Vagina (tissue), 2 donors: ENCODE measurements at regions not wholly inside any gene's neighbourhood (a gene's known extent, or its start where the extent isn't known, plus 50 kb on each side); places are given as distances from the start of the nearest gene placed in this dataset.

Experiments used
- DNase-seq, 2 donors: peaks; one replicate each; pipeline ENCODE4 v3.0.0-alpha.2; 2017; ENCODE audit errors: extremely low spot score in 2 of 2
- H3K27ac ChIP-seq: fragments of 200-600 bp; sonication (generic); one replicate; pipeline ENCODE4 v1.5.1; 2019
- H3K27me3 ChIP-seq: fragments of 200-600 bp; sonication (generic); one replicate; pipeline ENCODE4 v1.5.1; 2019
- H3K36me3 ChIP-seq, 2 donors: fragments of 200-600 bp; sonication (generic); one replicate each; pipeline ENCODE4 v1.5.1; 2017 to 2019
- H3K4me1 ChIP-seq: fragments of 200-600 bp; sonication (generic); one replicate; pipeline ENCODE4 v1.5.1; 2019
- H3K4me3 ChIP-seq, 2 donors: fragments of 200-600 bp; sonication (generic); 1 replicate in 1 of 2; 2 replicates in 1 of 2; pipeline ENCODE4 v1.5.1; 2016 to 2019
- H3K9me3 ChIP-seq: fragments of 200-600 bp; sonication (generic); one replicate; pipeline ENCODE4 v1.5.1; 2019
- POLR2A ChIP-seq, 2 donors: fragments of 450-650 bp; IDR thresholded peaks; one replicate each; pipeline ENCODE4 v1.6.1; 2017; ENCODE audit warnings: antibody characterized with exemption in 2 of 2, mild to moderate bottlenecking in 2 of 2, moderate library complexity in 2 of 2
- POLR2AphosphoS5 ChIP-seq, 2 donors: sonication (generic); formaldehyde crosslinking; IDR thresholded peaks; one replicate each; pipeline ENCODE4 v1.9.0; 2017; ENCODE audit warnings: antibody characterized with exemption in 2 of 2, mild to moderate bottlenecking in 2 of 2, low read depth in 1 of 2; ENCODE audit not compliant: insufficient read depth in 1 of 2
- intact Hi-C: fragments of 100-400 bp; cut with DNase I; formaldehyde crosslinking; loops from one replicate; pipeline ENCODE4 v1.15.1; 2023
- TF ChIP-seq, protein P1 (sequence below), 3 experiments: fragments of 450-650 bp in 2 of 3; fragments of 200-600 bp in 1 of 3; sonication (generic) in 1 of 3; IDR thresholded peaks; one replicate each; pipeline ENCODE4 v1.5.1; 2017 to 2019; ENCODE audit warnings: antibody characterized with exemption in 3 of 3, mild to moderate bottlenecking in 2 of 3, moderate library complexity in 2 of 3

DNA sequence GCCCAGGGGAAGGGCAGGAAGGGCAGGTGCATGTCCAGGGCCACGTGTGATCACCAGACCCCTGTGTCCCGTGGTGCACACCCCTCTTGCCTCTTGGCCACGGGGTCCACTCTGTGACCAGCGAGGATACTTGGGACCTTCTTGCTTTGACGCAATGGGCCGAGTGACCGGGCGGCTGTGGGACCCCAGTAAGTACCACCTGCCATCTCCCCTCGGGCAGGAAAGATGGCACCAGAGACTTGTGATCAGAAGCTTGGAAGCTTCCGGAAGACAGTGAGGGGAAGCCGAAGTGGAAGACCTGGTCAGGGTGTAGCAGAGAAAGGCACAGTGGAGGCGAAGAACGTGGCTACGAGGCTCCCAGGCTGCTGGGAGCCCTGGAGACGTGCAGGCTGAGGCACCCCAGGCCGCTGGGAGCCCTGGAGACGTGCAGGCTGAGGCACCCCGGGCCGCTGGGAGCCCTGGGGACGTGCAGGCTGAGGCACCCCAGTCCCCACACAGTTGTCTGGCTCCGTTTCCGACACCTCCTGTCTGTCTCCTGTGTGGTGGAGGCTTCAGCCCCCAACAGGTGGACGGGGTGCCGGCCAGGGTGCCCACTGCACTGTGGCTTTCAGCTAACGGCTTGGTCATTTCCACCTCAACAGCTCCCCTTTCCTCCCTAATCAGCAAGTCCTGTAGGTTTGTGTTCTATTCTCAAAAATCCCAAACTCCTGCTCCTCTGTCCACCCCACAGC lies 663.5 kb downstream of the BRD1 start:
- Histone ChIP-seq H3K27me3 (no peaks in the 10 kb centered on the region), H3K9me3 (no peaks in the 10 kb centered on the region), H3K27ac (no peak overlapping the region), H3K4me1 (no peaks in the 10 kb centered on the region), H3K36me3 (no peaks in the 10 kb centered on the region), H3K4me3 (no peak overlapping the region)
- TF ChIP-seq, protein P1, sequence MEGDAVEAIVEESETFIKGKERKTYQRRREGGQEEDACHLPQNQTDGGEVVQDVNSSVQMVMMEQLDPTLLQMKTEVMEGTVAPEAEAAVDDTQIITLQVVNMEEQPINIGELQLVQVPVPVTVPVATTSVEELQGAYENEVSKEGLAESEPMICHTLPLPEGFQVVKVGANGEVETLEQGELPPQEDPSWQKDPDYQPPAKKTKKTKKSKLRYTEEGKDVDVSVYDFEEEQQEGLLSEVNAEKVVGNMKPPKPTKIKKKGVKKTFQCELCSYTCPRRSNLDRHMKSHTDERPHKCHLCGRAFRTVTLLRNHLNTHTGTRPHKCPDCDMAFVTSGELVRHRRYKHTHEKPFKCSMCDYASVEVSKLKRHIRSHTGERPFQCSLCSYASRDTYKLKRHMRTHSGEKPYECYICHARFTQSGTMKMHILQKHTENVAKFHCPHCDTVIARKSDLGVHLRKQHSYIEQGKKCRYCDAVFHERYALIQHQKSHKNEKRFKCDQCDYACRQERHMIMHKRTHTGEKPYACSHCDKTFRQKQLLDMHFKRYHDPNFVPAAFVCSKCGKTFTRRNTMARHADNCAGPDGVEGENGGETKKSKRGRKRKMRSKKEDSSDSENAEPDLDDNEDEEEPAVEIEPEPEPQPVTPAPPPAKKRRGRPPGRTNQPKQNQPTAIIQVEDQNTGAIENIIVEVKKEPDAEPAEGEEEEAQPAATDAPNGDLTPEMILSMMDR (IDR thresholded peaks at IDR 0.05): no peak
- no peak for TF ChIP-seq POLR2AphosphoS5 (IDR thresholded peaks at IDR 0.05; ENCODE audit: insufficient read depth in 1 of 2, low read depth in 1 of 2)
- no peak for TF ChIP-seq POLR2A (IDR thresholded peaks at IDR 0.05)
- no peak for DNase-seq
- intact Hi-C loops: no loop called here

DNA sequence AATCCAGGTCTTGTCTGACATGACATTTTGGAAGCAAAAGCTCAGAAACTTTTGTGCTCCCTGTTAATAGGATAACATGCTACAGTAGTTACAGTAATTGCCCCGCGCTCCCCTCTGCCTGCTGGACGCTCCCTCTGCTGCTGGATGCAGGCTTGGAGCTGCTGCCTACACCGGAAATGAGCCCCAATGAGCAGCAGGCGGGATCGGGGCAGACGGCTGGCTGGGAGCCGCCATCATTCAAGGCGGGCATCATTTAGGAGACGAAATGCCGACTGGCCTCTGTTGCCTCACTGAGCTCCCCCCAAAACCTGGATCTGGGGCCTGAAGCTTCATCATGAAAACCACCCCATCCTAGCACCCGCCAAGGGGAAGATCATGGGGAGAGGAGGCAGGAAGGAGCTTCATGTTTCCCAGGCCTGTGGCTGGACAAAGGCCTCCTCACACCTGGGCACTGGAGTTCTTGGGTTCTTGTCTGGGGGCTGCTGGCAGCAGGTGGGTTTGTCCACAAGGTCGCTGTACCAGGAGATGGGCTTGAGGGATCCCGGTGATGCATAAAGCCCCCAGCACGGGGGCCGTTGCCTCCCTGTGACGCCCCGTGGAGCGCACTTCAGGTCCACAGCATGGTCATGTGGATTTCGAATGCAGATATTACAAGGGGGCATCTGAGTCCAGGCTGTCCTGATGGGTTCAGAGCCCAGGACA lies 664.3 kb downstream of the BRD1 start:
- intact Hi-C loops: no loop called here
- H3K4me3 ChIP-seq: no peak overlapping the region
- H3K9me3 ChIP-seq: no peaks in the 10 kb centered on the region
- no peaks in the 10 kb centered on the region for H3K36me3 ChIP-seq
- no peak overlapping the region for H3K27ac ChIP-seq
- TF ChIP-seq, protein P1 (IDR thresholded peaks at IDR 0.05): no peak
- TF ChIP-seq POLR2A (IDR thresholded peaks at IDR 0.05) (no peak), POLR2AphosphoS5 (IDR thresholded peaks at IDR 0.05; ENCODE audit: insufficient read depth in 1 of 2, low read depth in 1 of 2) (no peak)
- no peak for DNase-seq
- no peaks in the 10 kb centered on the region for H3K27me3 ChIP-seq
- H3K4me1 ChIP-seq: no peaks in the 10 kb centered on the region

DNA sequence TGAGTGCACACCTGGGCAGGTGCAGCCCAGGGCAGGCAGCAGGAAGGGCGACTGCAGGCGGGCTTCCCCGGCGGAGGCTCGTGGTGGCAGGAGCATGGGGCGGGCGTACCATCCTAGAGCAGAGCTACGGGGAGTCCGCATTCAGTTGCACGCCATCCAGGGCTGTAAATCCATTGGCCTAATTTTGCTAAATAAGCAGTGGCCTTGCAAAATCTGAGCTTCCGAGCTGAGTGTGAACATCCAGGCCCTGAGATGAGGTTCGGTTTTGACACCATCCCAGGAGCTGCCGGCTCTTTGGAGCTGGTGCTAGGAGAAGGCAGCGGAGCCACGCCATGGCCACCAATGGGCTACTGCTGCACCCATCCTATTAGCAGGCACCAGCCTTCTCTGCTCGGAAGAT lies 664.8 kb downstream of the BRD1 start:
- intact Hi-C loops: no loop called here
- no peak for DNase-seq
- no peak overlapping the region for H3K27ac ChIP-seq
- TF ChIP-seq POLR2A (IDR thresholded peaks at IDR 0.05) (no peak), POLR2AphosphoS5 (IDR thresholded peaks at IDR 0.05; ENCODE audit: insufficient read depth in 1 of 2, low read depth in 1 of 2) (no peak)
- TF ChIP-seq, protein P1 (IDR thresholded peaks at IDR 0.05): no peak
- no peaks in the 10 kb centered on the region for H3K4me1 ChIP-seq
- H3K9me3 ChIP-seq: no peaks in the 10 kb centered on the region
- H3K36me3 ChIP-seq: no peaks in the 10 kb centered on the region
- H3K27me3 ChIP-seq: no peaks in the 10 kb centered on the region
- H3K4me3 ChIP-seq: no peak overlapping the region

DNA sequence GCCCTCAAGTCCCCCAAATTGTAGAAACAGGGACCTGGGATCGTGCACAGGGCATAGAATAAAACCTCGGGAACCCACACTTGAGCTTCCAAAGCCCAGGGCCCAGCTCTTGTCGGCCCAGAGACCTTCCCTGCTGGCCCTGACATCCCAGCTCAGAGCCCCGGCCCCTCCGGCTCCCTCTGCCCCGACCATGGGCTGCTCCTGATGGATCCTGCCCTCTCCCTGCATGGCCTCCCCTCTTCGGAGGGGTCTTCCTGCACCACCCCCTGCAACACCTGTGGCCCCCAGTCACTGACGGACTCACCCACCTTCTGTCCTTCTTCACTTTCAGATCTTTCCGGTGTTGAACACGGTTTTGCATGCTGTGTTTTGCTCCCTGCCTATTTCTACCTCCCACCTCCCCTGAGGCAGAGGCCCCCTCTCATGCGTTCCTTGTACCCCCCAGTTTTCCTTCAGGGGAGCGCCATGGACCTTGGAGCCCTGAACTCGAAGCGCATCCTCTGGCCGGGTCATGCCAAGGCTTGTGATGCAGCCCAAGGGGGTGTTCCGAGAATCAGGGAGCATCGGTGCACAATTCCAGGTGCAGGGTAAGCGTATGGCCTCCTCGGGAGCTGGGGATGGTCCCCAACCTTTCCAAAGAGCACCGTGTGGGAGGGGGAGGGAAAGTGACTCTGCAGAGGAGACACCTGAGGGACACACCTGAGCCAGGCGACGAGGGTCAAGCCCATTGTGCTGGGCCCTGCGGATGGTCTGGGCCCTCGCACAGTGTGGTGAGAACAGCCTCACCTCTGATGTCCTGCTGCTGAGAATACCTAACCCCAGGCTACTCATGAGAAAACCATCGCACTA lies 666.4 kb downstream of the BRD1 start:
- intact Hi-C loops: no loop called here
- no peak for DNase-seq
- no peak overlapping the region for H3K4me3 ChIP-seq
- H3K4me1 ChIP-seq: no peaks in the 10 kb centered on the region
- no peak overlapping the region for H3K27ac ChIP-seq
- no peaks in the 10 kb centered on the region for H3K36me3 ChIP-seq
- no peaks in the 10 kb centered on the region for H3K9me3 ChIP-seq
- no peaks in the 10 kb centered on the region for H3K27me3 ChIP-seq
- TF ChIP-seq POLR2AphosphoS5 (IDR thresholded peaks at IDR 0.05; ENCODE audit: insufficient read depth in 1 of 2, low read depth in 1 of 2): no peak
- TF ChIP-seq, protein P1 (IDR thresholded peaks at IDR 0.05): no peak
